ENCODE measurements at regions not wholly inside any gene's neighbourhood (a gene's known extent, or its start where the extent isn't known, plus 50 kb on each side); places are given as distances from the start of the nearest gene placed in this dataset.

GRCh38 chr16:54447576-54448440 lies 161.2 kb upstream of the IRX3 start:
- H3K4me3 ChIP-seq (ENCODE audit: low read depth, low read length) = no peak overlapping the region
- TF ChIP-seq CTCF (IDR thresholded peaks at IDR 0.05; ENCODE audit: control insufficient read depth, extremely low read depth, insufficient read depth) = no peak
- no peak for DNase-seq (ENCODE audit: low read depth)

GRCh38 chr16:54446639-54447038 lies 160.1 kb upstream of the IRX3 start:
- TF ChIP-seq CTCF (IDR thresholded peaks at IDR 0.05; ENCODE audit: control insufficient read depth, extremely low read depth, insufficient read depth) = no peak
- no peak for DNase-seq (ENCODE audit: low read depth)
- no peak overlapping the region for H3K4me3 ChIP-seq (ENCODE audit: low read depth, low read length)

GRCh38 chr16:54444851-54445458 lies 158.4 kb upstream of the IRX3 start:
- DNase-seq (ENCODE audit: low read depth) = no peak
- H3K4me3 ChIP-seq (ENCODE audit: low read depth, low read length) = no peak overlapping the region
- TF ChIP-seq CTCF (IDR thresholded peaks at IDR 0.05; ENCODE audit: control insufficient read depth, extremely low read depth, insufficient read depth) = no peak

- H3K4me3 ChIP-seq (ENCODE audit: low read depth, low read length) = no peak overlapping the region
- TF ChIP-seq CTCF (IDR thresholded peaks at IDR 0.05; ENCODE audit: control insufficient read depth, extremely low read depth, insufficient read depth) = no peak
- DNase-seq (ENCODE audit: low read depth) = no peak
These were observed 157.3 kb upstream of the IRX3 start for GRCh38 chr16:54443839-54444238.

DNA sequence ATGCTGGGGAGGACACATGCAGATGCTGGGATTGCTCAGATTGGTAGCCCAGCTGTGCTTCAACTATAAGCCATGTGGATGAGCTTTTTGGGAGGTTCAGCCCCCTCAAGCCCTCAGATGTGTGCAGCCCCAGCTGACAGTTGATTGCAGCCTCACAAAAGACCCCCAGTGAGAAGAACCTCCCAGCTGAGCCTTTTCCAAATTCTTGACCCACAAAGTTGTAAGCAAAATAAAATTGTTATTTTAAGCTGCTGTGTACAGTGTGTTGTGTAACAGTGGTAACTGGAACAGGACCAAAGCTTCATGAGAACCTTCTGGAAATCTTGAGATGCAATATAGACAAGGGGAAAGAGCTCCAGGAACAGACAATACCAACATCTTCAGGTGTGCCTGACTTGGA lies 156.8 kb upstream of the IRX3 start:
- no peak for TF ChIP-seq CTCF (IDR thresholded peaks at IDR 0.05; ENCODE audit: control insufficient read depth, extremely low read depth, insufficient read depth)
- no peak overlapping the region for H3K4me3 ChIP-seq (ENCODE audit: low read depth, low read length)
- no peak for DNase-seq (ENCODE audit: low read depth)

GRCh38 chr16:54442864-54443263 lies 156.3 kb upstream of the IRX3 start:
- no peak for TF ChIP-seq CTCF (IDR thresholded peaks at IDR 0.05; ENCODE audit: control insufficient read depth, extremely low read depth, insufficient read depth)
- no peak overlapping the region for H3K4me3 ChIP-seq (ENCODE audit: low read depth, low read length)
- DNase-seq (ENCODE audit: low read depth) = no peak

Measured in LNCaP clone FGC (cell line).